Fibroblast of lung (primary cell): ENCODE measurements at regions not wholly inside any gene's neighbourhood (a gene's known extent, or its start where the extent isn't known, plus 50 kb on each side); places are given as distances from the start of the nearest gene placed in this dataset.

ENCODE experiments used
- CTCF ChIP-seq, 2 donors: IDR thresholded peaks in 1 of 2; conservative IDR thresholded peaks in 1 of 2; 1 replicate in 1 of 2; 2 replicates in 1 of 2; pipeline ENCODE4 v1.5.1; 2011 to 2012; ENCODE audit warnings: low read length in 2 of 2, control low read depth in 1 of 2, inconsistent platforms in 1 of 2, low read depth in 1 of 2, mild to moderate bottlenecking in 1 of 2
- EZH2 ChIP-seq: IDR thresholded peaks from 2 replicates; pipeline ENCODE4 v1.5.1; 2012; ENCODE audit warnings: low read length, control low read depth, mild to moderate bottlenecking; ENCODE audit errors: missing control alignments

- no peak for TF ChIP-seq CTCF (conservative IDR thresholded peaks at IDR 0.05 in 1 of 2, IDR thresholded peaks at IDR 0.05 in 1 of 2; ENCODE audit: low read depth in 1 of 2, low read length in 2 of 2)
- TF ChIP-seq EZH2 = no peak
Measured at GRCh38 chr13:83634601-83635000, 247.7 kb downstream of the SLITRK1 start.
